ENCODE measurements at regions not wholly inside any gene's neighbourhood (a gene's known extent, or its start where the extent isn't known, plus 50 kb on each side); places are given as distances from the start of the nearest gene placed in this dataset.

DNA sequence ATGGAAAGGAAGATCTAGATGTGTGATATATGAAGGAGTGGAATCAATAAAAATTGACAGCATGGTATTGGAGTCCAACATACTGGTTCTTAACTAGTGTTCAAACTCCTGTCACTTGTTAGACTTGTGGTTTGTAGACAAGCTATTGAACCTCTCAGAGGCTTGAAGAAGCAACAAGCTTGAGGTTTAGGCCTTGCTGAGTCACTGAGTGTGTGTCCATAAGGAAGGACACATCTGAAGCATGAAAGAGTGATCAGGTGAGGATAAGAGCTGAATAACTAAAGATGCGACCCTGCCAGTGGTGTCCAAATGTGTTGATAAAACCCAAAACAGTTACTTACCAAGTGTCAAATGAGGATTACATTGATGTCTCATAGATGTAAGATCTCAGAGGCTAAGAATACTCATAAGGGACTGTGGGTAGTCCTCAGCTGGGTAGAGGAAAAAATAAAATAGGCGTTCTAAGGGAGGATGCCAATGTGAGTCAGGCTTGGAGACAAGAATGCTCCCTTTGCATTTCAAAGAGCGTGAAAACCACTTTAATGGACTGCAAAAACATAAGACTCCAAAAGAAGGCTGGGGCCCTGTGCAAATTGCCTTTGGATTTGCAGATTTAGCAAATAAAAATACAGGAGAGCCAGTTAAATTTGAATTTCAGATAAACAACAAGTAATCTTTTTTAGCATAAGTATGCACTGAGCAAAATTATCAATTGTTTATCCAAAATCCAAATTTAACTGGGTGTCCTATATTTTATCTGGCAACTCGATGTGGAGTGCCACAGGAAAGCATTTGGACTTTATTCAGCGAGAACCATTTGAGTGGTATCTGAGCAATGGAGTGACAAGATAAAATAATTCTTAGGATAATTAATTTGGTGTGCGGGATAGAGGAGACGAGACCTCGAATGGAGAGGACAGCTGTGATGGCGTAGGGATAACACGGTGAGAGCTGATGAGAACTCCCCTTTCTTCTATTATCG is 757.3 kb upstream of the WWC1 start:
- TF ChIP-seq, protein P1, sequence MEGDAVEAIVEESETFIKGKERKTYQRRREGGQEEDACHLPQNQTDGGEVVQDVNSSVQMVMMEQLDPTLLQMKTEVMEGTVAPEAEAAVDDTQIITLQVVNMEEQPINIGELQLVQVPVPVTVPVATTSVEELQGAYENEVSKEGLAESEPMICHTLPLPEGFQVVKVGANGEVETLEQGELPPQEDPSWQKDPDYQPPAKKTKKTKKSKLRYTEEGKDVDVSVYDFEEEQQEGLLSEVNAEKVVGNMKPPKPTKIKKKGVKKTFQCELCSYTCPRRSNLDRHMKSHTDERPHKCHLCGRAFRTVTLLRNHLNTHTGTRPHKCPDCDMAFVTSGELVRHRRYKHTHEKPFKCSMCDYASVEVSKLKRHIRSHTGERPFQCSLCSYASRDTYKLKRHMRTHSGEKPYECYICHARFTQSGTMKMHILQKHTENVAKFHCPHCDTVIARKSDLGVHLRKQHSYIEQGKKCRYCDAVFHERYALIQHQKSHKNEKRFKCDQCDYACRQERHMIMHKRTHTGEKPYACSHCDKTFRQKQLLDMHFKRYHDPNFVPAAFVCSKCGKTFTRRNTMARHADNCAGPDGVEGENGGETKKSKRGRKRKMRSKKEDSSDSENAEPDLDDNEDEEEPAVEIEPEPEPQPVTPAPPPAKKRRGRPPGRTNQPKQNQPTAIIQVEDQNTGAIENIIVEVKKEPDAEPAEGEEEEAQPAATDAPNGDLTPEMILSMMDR (IDR thresholded peaks at IDR 0.05; ENCODE audit: insufficient read depth, low read length, poor library complexity, severe bottlenecking), result no peak
- no peak for TF ChIP-seq EZH2phosphoT487 (conservative IDR thresholded peaks at IDR 0.05; ENCODE audit: low read length)
- no peak overlapping the region for H2AFZ ChIP-seq (ENCODE audit: low read depth, low read length, severe bottlenecking)
- H4K20me1 ChIP-seq (ENCODE audit: low read depth, low read length), result no peaks in the 10 kb centered on the region
- H3K27me3 ChIP-seq (ENCODE audit: low read length), result no peaks in the 10 kb centered on the region
- H3K36me3 ChIP-seq (ENCODE audit: low read length), result no peaks in the 10 kb centered on the region
- H3K27ac ChIP-seq (ENCODE audit: low read depth, low read length), result no peak overlapping the region
- no peaks in the 10 kb centered on the region for H3K79me2 ChIP-seq (ENCODE audit: insufficient read depth, low read length)
- no peaks in the 10 kb centered on the region for H3K9me2 ChIP-seq (replicated peaks; ENCODE audit: insufficient read depth, low read length)
- H3K4me2 ChIP-seq (ENCODE audit: low read depth, low read length, poor library complexity, severe bottlenecking), result no peak overlapping the region
- H3K9ac ChIP-seq (ENCODE audit: low read length), result no peak overlapping the region
- H3K9me3 ChIP-seq (ENCODE audit: insufficient read depth, low read length), result no peaks in the 10 kb centered on the region
- H3F3A ChIP-seq (ENCODE audit: insufficient read depth), result no peaks in the 10 kb centered on the region
- no peak overlapping the region for H3K4me3 ChIP-seq (ENCODE audit: insufficient read depth, low read length, poor library complexity, severe bottlenecking)

DNA sequence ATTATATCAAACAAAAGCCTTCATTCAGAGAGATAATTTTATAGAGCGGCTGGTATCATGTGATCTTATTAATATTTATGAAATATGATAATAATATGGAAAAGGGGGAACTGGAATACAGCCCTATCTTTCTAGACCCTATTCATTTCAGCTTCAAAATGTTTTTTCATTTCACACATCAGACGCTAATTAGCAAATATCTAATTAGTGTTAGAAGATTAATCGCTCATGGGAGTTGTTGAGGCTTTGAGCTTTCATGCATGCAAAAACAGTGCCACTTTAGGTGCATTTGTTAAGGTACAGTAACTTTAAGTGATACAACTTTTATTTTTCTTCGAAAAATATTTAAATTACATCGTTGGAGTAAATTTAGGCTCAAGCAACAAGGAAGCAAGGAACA is 751.7 kb upstream of the WWC1 start:
- Histone ChIP-seq H3K27ac (ENCODE audit: low read depth, low read length) (no peak overlapping the region), H3K9ac (ENCODE audit: low read length) (no peak overlapping the region), H3K4me2 (ENCODE audit: low read depth, low read length, poor library complexity, severe bottlenecking) (no peak overlapping the region), H3F3A (ENCODE audit: insufficient read depth) (no peaks in the 10 kb centered on the region), H3K27me3 (ENCODE audit: low read length) (no peaks in the 10 kb centered on the region), H3K4me3 (ENCODE audit: insufficient read depth, low read length, poor library complexity, severe bottlenecking) (no peak overlapping the region), H3K9me2 (replicated peaks; ENCODE audit: insufficient read depth, low read length) (no peaks in the 10 kb centered on the region), H3K79me2 (ENCODE audit: insufficient read depth, low read length) (no peaks in the 10 kb centered on the region), H3K9me3 (ENCODE audit: insufficient read depth, low read length) (no peaks in the 10 kb centered on the region), H3K36me3 (ENCODE audit: low read length) (no peaks in the 10 kb centered on the region), H2AFZ (ENCODE audit: low read depth, low read length, severe bottlenecking) (no peak overlapping the region), H4K20me1 (ENCODE audit: low read depth, low read length) (no peaks in the 10 kb centered on the region)
- TF ChIP-seq, protein P1 (IDR thresholded peaks at IDR 0.05; ENCODE audit: insufficient read depth, low read length, poor library complexity, severe bottlenecking), result no peak
- TF ChIP-seq EZH2phosphoT487 (conservative IDR thresholded peaks at IDR 0.05; ENCODE audit: low read length), result no peak

DNA sequence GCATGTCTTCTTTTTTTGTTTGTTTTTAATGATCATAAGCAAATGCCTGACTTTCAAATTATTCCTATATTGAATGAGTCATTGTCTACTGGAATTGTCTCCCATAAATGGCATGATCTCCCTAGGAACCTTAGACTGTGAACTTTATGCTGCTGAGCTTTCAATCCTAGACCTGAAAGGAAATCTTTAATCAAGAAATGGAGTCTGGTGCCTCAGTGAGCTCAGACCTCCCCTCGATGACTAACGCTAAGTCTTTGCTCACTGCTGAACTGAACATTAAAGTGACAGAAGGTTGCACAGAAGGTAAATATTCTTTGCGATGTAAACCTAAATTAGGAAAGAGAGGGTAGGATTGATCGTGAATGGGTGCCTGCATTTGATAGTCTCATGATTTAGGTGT is 745.2 kb upstream of the WWC1 start:
- Histone ChIP-seq H2AFZ (ENCODE audit: low read depth, low read length, severe bottlenecking) (no peak overlapping the region), H3K36me3 (ENCODE audit: low read length) (no peaks in the 10 kb centered on the region), H3K4me3 (ENCODE audit: insufficient read depth, low read length, poor library complexity, severe bottlenecking) (no peak overlapping the region), H3K79me2 (ENCODE audit: insufficient read depth, low read length) (no peaks in the 10 kb centered on the region), H3F3A (ENCODE audit: insufficient read depth) (no peaks in the 10 kb centered on the region), H3K27ac (ENCODE audit: low read depth, low read length) (no peak overlapping the region), H3K9ac (ENCODE audit: low read length) (no peak overlapping the region), H3K9me3 (ENCODE audit: insufficient read depth, low read length) (no peaks in the 10 kb centered on the region), H3K27me3 (ENCODE audit: low read length) (no peaks in the 10 kb centered on the region), H3K9me2 (replicated peaks; ENCODE audit: insufficient read depth, low read length) (no peaks in the 10 kb centered on the region), H3K4me2 (ENCODE audit: low read depth, low read length, poor library complexity, severe bottlenecking) (no peak overlapping the region), H4K20me1 (ENCODE audit: low read depth, low read length) (no peaks in the 10 kb centered on the region)
- TF ChIP-seq, protein P1 (IDR thresholded peaks at IDR 0.05; ENCODE audit: insufficient read depth, low read length, poor library complexity, severe bottlenecking), result no peak
- TF ChIP-seq EZH2phosphoT487 (conservative IDR thresholded peaks at IDR 0.05; ENCODE audit: low read length), result no peak

Measured in SU-DHL-6 (cell line).